Chondrocyte (in vitro differentiated cells): ENCODE measurements at regions not wholly inside any gene's neighbourhood (a gene's known extent, or its start where the extent isn't known, plus 50 kb on each side); places are given as distances from the start of the nearest gene placed in this dataset.

ENCODE experiments used
- DNase-seq: peaks from one replicate; pipeline ENCODE4 v3.0.0; 2021; ENCODE audit warnings: mixed read lengths, low spot score
- H3K27ac Mint-ChIP-seq: one replicate; pipeline ENCODE4 v1.8.0; 2021; ENCODE audit warnings: mild to moderate bottlenecking, moderate library complexity, mixed read lengths; ENCODE audit not compliant: unreplicated experiment
- H3K27me3 Mint-ChIP-seq: 2 replicates; pipeline ENCODE4 v1.8.0; 2021; ENCODE audit warnings: low read depth, mixed read lengths
- H3K36me3 Mint-ChIP-seq: 2 replicates; pipeline ENCODE4 v1.8.0; 2021; ENCODE audit warnings: low read depth, mixed read lengths
- H3K4me1 Mint-ChIP-seq: 2 replicates; pipeline ENCODE4 v1.8.0; 2021; ENCODE audit warnings: low read depth, mild to moderate bottlenecking, mixed read lengths
- H3K4me3 Mint-ChIP-seq: one replicate; pipeline ENCODE4 v1.8.0; 2021; ENCODE audit warnings: mild to moderate bottlenecking, moderate library complexity, mixed read lengths; ENCODE audit not compliant: unreplicated experiment
- H3K9me3 Mint-ChIP-seq: 2 replicates; pipeline ENCODE4 v1.8.0; 2021; ENCODE audit warnings: low read depth, mixed read lengths
- TF ChIP-seq, protein P1 (sequence below): fragments of 200-600 bp; sonication (generic); IDR thresholded peaks from 2 replicates; pipeline ENCODE4 v1.5.0; 2021; ENCODE audit warnings: antibody characterized with exemption, mild to moderate bottlenecking, moderate library complexity

DNA sequence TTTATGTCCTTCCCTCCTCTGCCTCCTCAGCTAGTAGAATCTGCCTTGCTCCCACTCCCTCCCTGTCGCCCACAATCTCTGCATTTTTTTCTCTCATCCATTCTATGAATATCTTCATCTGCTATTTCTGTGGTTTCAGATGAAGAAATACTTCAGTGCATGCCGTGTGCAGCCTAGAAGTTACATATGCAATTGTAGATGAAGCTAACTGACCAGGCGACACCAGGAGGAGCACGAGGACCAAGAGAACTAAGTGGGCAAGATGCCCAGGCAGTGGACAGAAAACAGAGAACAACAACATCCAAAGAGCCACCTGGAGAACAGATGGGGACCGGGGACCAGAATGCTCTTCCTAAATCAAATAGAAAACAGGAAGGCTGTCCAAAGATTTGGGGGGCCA lies 121.4 kb upstream of the ATP11B start:
- H3K36me3 Mint-ChIP-seq = no peaks in the 10 kb centered on the region
- H3K27me3 Mint-ChIP-seq = peaks cover 14% of the 10 kb centered on the region
- DNase-seq = no peak
- H3K27ac Mint-ChIP-seq = no peak overlapping the region
- H3K9me3 Mint-ChIP-seq = peaks cover 5% of the 10 kb centered on the region
- TF ChIP-seq, protein P1, sequence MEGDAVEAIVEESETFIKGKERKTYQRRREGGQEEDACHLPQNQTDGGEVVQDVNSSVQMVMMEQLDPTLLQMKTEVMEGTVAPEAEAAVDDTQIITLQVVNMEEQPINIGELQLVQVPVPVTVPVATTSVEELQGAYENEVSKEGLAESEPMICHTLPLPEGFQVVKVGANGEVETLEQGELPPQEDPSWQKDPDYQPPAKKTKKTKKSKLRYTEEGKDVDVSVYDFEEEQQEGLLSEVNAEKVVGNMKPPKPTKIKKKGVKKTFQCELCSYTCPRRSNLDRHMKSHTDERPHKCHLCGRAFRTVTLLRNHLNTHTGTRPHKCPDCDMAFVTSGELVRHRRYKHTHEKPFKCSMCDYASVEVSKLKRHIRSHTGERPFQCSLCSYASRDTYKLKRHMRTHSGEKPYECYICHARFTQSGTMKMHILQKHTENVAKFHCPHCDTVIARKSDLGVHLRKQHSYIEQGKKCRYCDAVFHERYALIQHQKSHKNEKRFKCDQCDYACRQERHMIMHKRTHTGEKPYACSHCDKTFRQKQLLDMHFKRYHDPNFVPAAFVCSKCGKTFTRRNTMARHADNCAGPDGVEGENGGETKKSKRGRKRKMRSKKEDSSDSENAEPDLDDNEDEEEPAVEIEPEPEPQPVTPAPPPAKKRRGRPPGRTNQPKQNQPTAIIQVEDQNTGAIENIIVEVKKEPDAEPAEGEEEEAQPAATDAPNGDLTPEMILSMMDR = no peak
- no peak overlapping the region for H3K4me3 Mint-ChIP-seq
- peaks cover 7% of the 10 kb centered on the region for H3K4me1 Mint-ChIP-seq

DNA sequence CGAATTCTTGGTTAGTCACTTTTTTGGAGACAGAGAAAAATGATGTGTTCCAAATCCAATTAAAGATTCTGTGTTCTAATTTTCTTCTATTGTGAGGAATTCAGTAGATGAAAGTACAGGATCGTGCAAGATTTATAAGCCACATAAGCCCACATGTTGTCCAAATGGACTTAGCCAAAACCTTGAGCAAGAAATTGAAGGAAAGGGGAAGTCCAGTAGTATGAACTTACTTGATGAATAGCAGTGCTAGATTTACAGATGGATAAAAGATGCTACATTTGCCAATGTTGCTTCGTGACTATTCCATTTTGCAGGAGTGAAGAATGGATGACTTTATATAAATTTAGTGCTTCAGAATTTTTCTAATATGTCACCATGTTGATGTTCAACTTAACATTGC lies 120.0 kb upstream of the ATP11B start:
- H3K27me3 Mint-ChIP-seq = peaks cover 15% of the 10 kb centered on the region
- no peak for DNase-seq
- peaks cover 5% of the 10 kb centered on the region for H3K9me3 Mint-ChIP-seq
- H3K27ac Mint-ChIP-seq = no peak overlapping the region
- H3K4me1 Mint-ChIP-seq = no peaks in the 10 kb centered on the region
- TF ChIP-seq, protein P1 = no peak
- no peaks in the 10 kb centered on the region for H3K36me3 Mint-ChIP-seq
- H3K4me3 Mint-ChIP-seq = no peak overlapping the region

DNA sequence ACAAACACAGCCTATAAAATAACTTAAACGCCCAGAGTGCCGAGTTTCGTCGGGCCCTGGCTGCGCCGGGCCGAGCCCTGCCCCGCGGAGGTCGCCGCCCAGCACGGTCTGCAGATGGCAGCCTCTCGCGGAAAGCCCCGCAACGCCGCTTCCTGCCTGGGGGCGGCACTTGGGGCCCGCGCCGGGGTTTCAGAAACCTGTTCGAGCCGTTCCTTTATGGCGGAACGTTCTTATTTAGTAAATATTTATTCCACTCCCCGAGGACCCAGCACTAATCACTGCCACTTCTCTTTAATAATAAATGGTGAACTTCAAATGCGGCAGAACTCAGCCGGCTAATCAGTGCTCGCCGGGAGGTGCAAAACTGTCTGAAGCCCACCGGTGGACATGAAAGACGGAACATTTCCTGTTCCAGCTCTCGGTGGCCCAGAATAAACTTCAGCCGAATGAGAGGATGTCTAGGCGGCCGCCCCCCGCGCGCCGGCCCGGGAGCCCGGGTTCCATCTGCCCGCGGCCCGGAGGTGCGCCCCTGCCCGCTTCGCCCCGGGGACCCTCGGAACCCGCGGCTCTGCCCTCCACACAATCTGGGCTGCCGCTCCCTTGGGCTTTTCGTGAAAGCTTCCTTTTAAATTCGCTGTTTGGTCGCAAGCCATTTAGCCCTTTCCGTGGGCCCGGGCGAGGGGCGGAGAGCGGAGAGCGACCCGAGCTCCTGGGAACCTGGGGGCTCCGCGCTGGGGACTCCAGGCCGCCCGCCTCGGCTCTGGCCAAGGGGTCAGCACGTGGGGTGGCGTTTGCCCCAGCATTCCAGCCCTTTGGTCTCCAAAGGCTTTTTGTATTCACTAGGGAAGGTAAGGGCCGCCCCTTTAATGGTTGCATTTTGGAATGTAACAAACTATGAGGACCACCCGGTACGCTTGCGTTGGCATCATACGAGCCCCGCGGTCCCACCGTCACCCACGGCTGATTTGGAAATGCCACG lies 110.8 kb upstream of the ATP11B start:
- H3K4me1 Mint-ChIP-seq = peaks cover 9% of the 10 kb centered on the region
- TF ChIP-seq, protein P1 = peak; percentile 74
- DNase-seq = no peak
- peak overlapping the region; percentile 86 for H3K4me3 Mint-ChIP-seq
- no peak overlapping the region for H3K27ac Mint-ChIP-seq
- peaks cover 34% of the 10 kb centered on the region for H3K27me3 Mint-ChIP-seq
- H3K9me3 Mint-ChIP-seq = no peaks in the 10 kb centered on the region
- H3K36me3 Mint-ChIP-seq = no peaks in the 10 kb centered on the region

DNA sequence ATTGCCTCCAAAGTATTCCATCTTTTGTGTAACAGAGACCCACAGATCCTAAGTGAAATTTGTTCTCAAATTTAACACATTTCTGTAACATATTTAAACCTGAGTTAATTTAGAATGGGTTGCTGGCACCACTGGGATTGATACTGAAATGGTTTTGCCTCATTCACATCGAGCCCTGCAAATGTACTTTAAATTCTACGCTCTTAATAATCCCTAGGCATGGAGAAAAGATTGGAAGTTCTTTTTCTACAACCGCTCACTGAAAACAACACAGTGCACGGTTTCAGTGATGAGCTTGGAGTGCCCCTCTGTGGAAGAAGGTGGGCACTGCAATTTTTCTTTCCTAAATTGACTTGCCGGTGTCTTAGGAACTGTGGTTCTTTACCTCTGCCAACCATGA lies 109.9 kb upstream of the ATP11B start:
- Mint-ChIP-seq H3K4me3 (peak overlapping the region; percentile 86), H3K27me3 (peaks cover 40% of the 10 kb centered on the region), H3K4me1 (peaks cover 9% of the 10 kb centered on the region), H3K36me3 (no peaks in the 10 kb centered on the region), H3K9me3 (no peaks in the 10 kb centered on the region), H3K27ac (no peak overlapping the region)
- TF ChIP-seq, protein P1 = peak; percentile 94
- DNase-seq = no peak

DNA sequence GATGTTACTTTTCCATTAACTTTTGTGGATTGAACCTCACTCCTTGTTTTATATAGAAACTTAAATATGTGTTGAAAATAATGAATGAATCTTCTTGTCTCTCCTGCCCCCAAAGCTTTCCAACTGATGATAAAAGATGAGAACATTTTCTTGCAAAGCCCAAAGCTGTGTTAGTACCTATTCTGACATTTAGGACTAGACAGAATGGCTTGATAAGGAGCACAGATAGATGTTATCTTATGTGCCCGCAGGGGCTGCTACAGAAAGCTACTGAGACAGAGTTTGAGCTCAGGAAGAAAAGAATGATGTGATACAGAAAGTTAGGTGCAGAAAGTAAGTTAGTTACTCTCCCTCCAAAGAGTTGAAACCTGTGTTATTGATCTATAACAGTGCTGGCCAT lies 109.4 kb upstream of the ATP11B start:
- TF ChIP-seq, protein P1 = peak; percentile 24
- no peaks in the 10 kb centered on the region for H3K9me3 Mint-ChIP-seq
- DNase-seq = no peak
- H3K4me1 Mint-ChIP-seq = peaks cover 9% of the 10 kb centered on the region
- H3K27ac Mint-ChIP-seq = no peak overlapping the region
- H3K36me3 Mint-ChIP-seq = no peaks in the 10 kb centered on the region
- peaks cover 40% of the 10 kb centered on the region for H3K27me3 Mint-ChIP-seq
- H3K4me3 Mint-ChIP-seq = no peak overlapping the region
